ENCODE measurements at regions not wholly inside any gene's neighbourhood (a gene's known extent, or its start where the extent isn't known, plus 50 kb on each side); places are given as distances from the start of the nearest gene placed in this dataset.

GRCh38 chr13:54972838-54973237, 1944.2 kb downstream of the OLFM4 start:
- WGBS (ENCODE audit: insufficient coverage), result 100% methylated on average over 2 of the region's 5 CpGs
- H3K9me3 ChIP-seq (ENCODE audit: control extremely low read depth in 1 of 3, control insufficient read depth in 2 of 3, insufficient read depth in 1 of 3, low read length in 2 of 3), result no peaks in the 10 kb centered on the region
- H3K27me3 Mint-ChIP-seq, result no peaks in the 10 kb centered on the region
- no peaks in the 10 kb centered on the region for H3K4me1 ChIP-seq (ENCODE audit: control insufficient read depth in 2 of 2, insufficient read depth in 2 of 2, low read length in 2 of 2)
- no peak overlapping the region for H3K9ac ChIP-seq (ENCODE audit: low read length)
- no peak for TF ChIP-seq EZH2 (IDR thresholded peaks at IDR 0.05; ENCODE audit: borderline replicate concordance, insufficient read depth, low read depth, low read length, poor library complexity, severe bottlenecking)
- TF ChIP-seq CTCF (IDR thresholded peaks at IDR 0.05), result no peak
- DNase-seq (no peak), ATAC-seq (ENCODE audit: low read depth) (no peak)
- H3K4me3 ChIP-seq (ENCODE audit: control extremely low read depth in 1 of 5, extremely low read depth in 1 of 5, insufficient read depth in 1 of 5, low read depth in 2 of 5, low read length in 4 of 5), result no peak overlapping the region
- H3K4me3 Mint-ChIP-seq, result no peak overlapping the region
- H3K27me3 ChIP-seq (replicated peaks in 1 of 4; ENCODE audit: control extremely low read depth in 1 of 4, control insufficient read depth in 3 of 4, insufficient read depth in 4 of 4, low read length in 3 of 4), result no peaks in the 10 kb centered on the region
- POLR2A ChIA-PET, result no interaction called here
- no peaks in the 10 kb centered on the region for H3K79me2 ChIP-seq (ENCODE audit: control insufficient read depth, insufficient read depth, low read length)
- intact Hi-C loops (cut with micrococcal nuclease), result no loop called here
- no peak overlapping the region for H2AFZ ChIP-seq (ENCODE audit: insufficient read depth, low read depth, low read length, poor library complexity, severe bottlenecking)
- no peak overlapping the region for H3K4me2 ChIP-seq (replicated peaks; ENCODE audit: low read depth, low read length, poor library complexity, severe bottlenecking)
- H4K20me1 ChIP-seq (ENCODE audit: control insufficient read depth, insufficient read depth, low read length, poor library complexity, severe bottlenecking), result no peaks in the 10 kb centered on the region
- H3K9me3 Mint-ChIP-seq (ENCODE audit: insufficient read depth), result peaks cover 3% of the 10 kb centered on the region
- H3K4me1 Mint-ChIP-seq, result no peaks in the 10 kb centered on the region
- H3K27ac ChIP-seq (ENCODE audit: low read length in 2 of 2), result no peak overlapping the region
- no peaks in the 10 kb centered on the region for H3K36me3 ChIP-seq (replicated peaks in 1 of 2; ENCODE audit: control extremely low read depth in 1 of 2, control insufficient read depth in 1 of 2, extremely low read depth in 1 of 2, insufficient read depth in 2 of 2, low read length in 1 of 2)
- no peak overlapping the region for H3K27ac Mint-ChIP-seq
- CTCF ChIA-PET, result no interaction called here

- no peak overlapping the region for H3K27ac Mint-ChIP-seq
- Histone ChIP-seq H3K4me1 (ENCODE audit: control insufficient read depth in 2 of 2, insufficient read depth in 2 of 2, low read length in 2 of 2) (no peaks in the 10 kb centered on the region), H3K27me3 (replicated peaks in 1 of 4; ENCODE audit: control extremely low read depth in 1 of 4, control insufficient read depth in 3 of 4, insufficient read depth in 4 of 4, low read length in 3 of 4) (no peaks in the 10 kb centered on the region), H3K36me3 (replicated peaks in 1 of 2; ENCODE audit: control extremely low read depth in 1 of 2, control insufficient read depth in 1 of 2, extremely low read depth in 1 of 2, insufficient read depth in 2 of 2, low read length in 1 of 2) (no peaks in the 10 kb centered on the region), H4K20me1 (ENCODE audit: control insufficient read depth, insufficient read depth, low read length, poor library complexity, severe bottlenecking) (no peaks in the 10 kb centered on the region), H3K27ac (ENCODE audit: low read length in 2 of 2) (no peak overlapping the region), H3K9me3 (ENCODE audit: control extremely low read depth in 1 of 3, control insufficient read depth in 2 of 3, insufficient read depth in 1 of 3, low read length in 2 of 3) (no peaks in the 10 kb centered on the region), H3K4me3 (ENCODE audit: control extremely low read depth in 1 of 5, extremely low read depth in 1 of 5, insufficient read depth in 1 of 5, low read depth in 2 of 5, low read length in 4 of 5) (no peak overlapping the region), H2AFZ (ENCODE audit: insufficient read depth, low read depth, low read length, poor library complexity, severe bottlenecking) (no peak overlapping the region), H3K9ac (ENCODE audit: low read length) (no peak overlapping the region), H3K4me2 (replicated peaks; ENCODE audit: low read depth, low read length, poor library complexity, severe bottlenecking) (no peak overlapping the region), H3K79me2 (ENCODE audit: control insufficient read depth, insufficient read depth, low read length) (no peaks in the 10 kb centered on the region)
- ATAC-seq (ENCODE audit: low read depth) (no peak), DNase-seq (no peak)
- ChIA-PET POLR2A (no interaction called here), CTCF (no interaction called here)
- intact Hi-C loops (cut with micrococcal nuclease), result no loop called here
- no peaks in the 10 kb centered on the region for H3K4me1 Mint-ChIP-seq
- WGBS (ENCODE audit: insufficient coverage), result 45% methylated on average over 2 of the region's 4 CpGs
- H3K27me3 Mint-ChIP-seq, result no peaks in the 10 kb centered on the region
- no peak for TF ChIP-seq EZH2 (IDR thresholded peaks at IDR 0.05; ENCODE audit: borderline replicate concordance, insufficient read depth, low read depth, low read length, poor library complexity, severe bottlenecking)
- TF ChIP-seq CTCF (IDR thresholded peaks at IDR 0.05), result no peak
- no peak overlapping the region for H3K4me3 Mint-ChIP-seq
- H3K9me3 Mint-ChIP-seq (ENCODE audit: insufficient read depth), result peaks cover 3% of the 10 kb centered on the region
Measured at GRCh38 chr13:54975676-54976075, 1947.1 kb downstream of the OLFM4 start.

Measured in B cell (primary cell).